ENCODE measurements at regions not wholly inside any gene's neighbourhood (a gene's known extent, or its start where the extent isn't known, plus 50 kb on each side); places are given as distances from the start of the nearest gene placed in this dataset.

- no peaks in the 10 kb centered on the region for H3K4me1 ChIP-seq (ENCODE audit: control insufficient read depth in 2 of 2, insufficient read depth in 2 of 2, low read length in 2 of 2)
- H3K36me3 ChIP-seq (ENCODE audit: control insufficient read depth in 2 of 2, insufficient read depth in 2 of 2, low read length in 1 of 2), result no peaks in the 10 kb centered on the region
- no peak overlapping the region for H3K4me3 ChIP-seq (ENCODE audit: low read length in 2 of 2)
- no peaks in the 10 kb centered on the region for H3K9me3 ChIP-seq (ENCODE audit: control insufficient read depth in 2 of 2, insufficient read depth in 1 of 2, low read length in 1 of 2)
- WGBS, result 61% methylated on average over 2 of the region's 2 CpGs
- H3K27ac ChIP-seq (ENCODE audit: low read depth in 1 of 2, low read length in 1 of 2), result no peak overlapping the region
- H3K27me3 ChIP-seq (ENCODE audit: control insufficient read depth in 2 of 2, insufficient read depth in 1 of 2, low read length in 1 of 2), result no peaks in the 10 kb centered on the region
- DNase-seq (ENCODE audit: low read depth in 6 of 9, low spot score in 9 of 9), result no peak
Observed at GRCh38 chr13:81771951-81772350, 1431.0 kb upstream of the SPRY2 start.

- Histone ChIP-seq H3K9me3 (ENCODE audit: control insufficient read depth in 2 of 2, insufficient read depth in 1 of 2, low read length in 1 of 2) (no peaks in the 10 kb centered on the region), H3K36me3 (ENCODE audit: control insufficient read depth in 2 of 2, insufficient read depth in 2 of 2, low read length in 1 of 2) (no peaks in the 10 kb centered on the region), H3K27ac (ENCODE audit: low read depth in 1 of 2, low read length in 1 of 2) (no peak overlapping the region), H3K4me3 (ENCODE audit: low read length in 2 of 2) (no peak overlapping the region), H3K27me3 (ENCODE audit: control insufficient read depth in 2 of 2, insufficient read depth in 1 of 2, low read length in 1 of 2) (no peaks in the 10 kb centered on the region), H3K4me1 (ENCODE audit: control insufficient read depth in 2 of 2, insufficient read depth in 2 of 2, low read length in 2 of 2) (no peaks in the 10 kb centered on the region)
- no peak for DNase-seq (ENCODE audit: low read depth in 6 of 9, low spot score in 9 of 9)
- 98% methylated on average over 2 of the region's 2 CpGs for WGBS
Observed at GRCh38 chr13:81770868-81771505, 1430.1 kb upstream of the SPRY2 start.

GRCh38 chr13:81762449-81762848 is 1421.5 kb upstream of the SPRY2 start:
- no peak overlapping the region for H3K4me3 ChIP-seq (ENCODE audit: low read length in 2 of 2)
- H3K27me3 ChIP-seq (ENCODE audit: control insufficient read depth in 2 of 2, insufficient read depth in 1 of 2, low read length in 1 of 2), result no peaks in the 10 kb centered on the region
- H3K4me1 ChIP-seq (ENCODE audit: control insufficient read depth in 2 of 2, insufficient read depth in 2 of 2, low read length in 2 of 2), result no peaks in the 10 kb centered on the region
- H3K9me3 ChIP-seq (ENCODE audit: control insufficient read depth in 2 of 2, insufficient read depth in 1 of 2, low read length in 1 of 2), result no peaks in the 10 kb centered on the region
- no peaks in the 10 kb centered on the region for H3K36me3 ChIP-seq (ENCODE audit: control insufficient read depth in 2 of 2, insufficient read depth in 2 of 2, low read length in 1 of 2)
- H3K27ac ChIP-seq (ENCODE audit: low read depth in 1 of 2, low read length in 1 of 2), result no peak overlapping the region
- WGBS, result 89% methylated on average over 1 of the region's 1 CpG
- DNase-seq (ENCODE audit: low read depth in 6 of 9, low spot score in 9 of 9), result no peak

GRCh38 chr13:81760316-81760715 is 1419.4 kb upstream of the SPRY2 start:
- 95% methylated on average over 2 of the region's 2 CpGs for WGBS
- no peak for DNase-seq (ENCODE audit: low read depth in 6 of 9, low spot score in 9 of 9)
- H3K9me3 ChIP-seq (ENCODE audit: control insufficient read depth in 2 of 2, insufficient read depth in 1 of 2, low read length in 1 of 2), result no peaks in the 10 kb centered on the region

GRCh38 chr13:81757348-81757970 is 1416.5 kb upstream of the SPRY2 start:
- H3K9me3 ChIP-seq (ENCODE audit: control insufficient read depth in 2 of 2, insufficient read depth in 1 of 2, low read length in 1 of 2), result peaks cover 0 to 3% of the 10 kb centered on the region in 2 donors
- no peak overlapping the region for H3K4me3 ChIP-seq (ENCODE audit: low read length in 2 of 2)
- H3K27ac ChIP-seq (ENCODE audit: low read depth in 1 of 2, low read length in 1 of 2), result no peak overlapping the region
- no peaks in the 10 kb centered on the region for H3K4me1 ChIP-seq (ENCODE audit: control insufficient read depth in 2 of 2, insufficient read depth in 2 of 2, low read length in 2 of 2)
- no peaks in the 10 kb centered on the region for H3K27me3 ChIP-seq (ENCODE audit: control insufficient read depth in 2 of 2, insufficient read depth in 1 of 2, low read length in 1 of 2)
- H3K36me3 ChIP-seq (ENCODE audit: control insufficient read depth in 2 of 2, insufficient read depth in 2 of 2, low read length in 1 of 2), result no peaks in the 10 kb centered on the region
- DNase-seq (ENCODE audit: low read depth in 6 of 9, low spot score in 9 of 9), result no peak

More at GRCh38 chr13:81760316-81760715, 1419.4 kb upstream of the SPRY2 start:
- Histone ChIP-seq H3K27ac (ENCODE audit: low read depth in 1 of 2, low read length in 1 of 2) (no peak overlapping the region), H3K4me3 (ENCODE audit: low read length in 2 of 2) (no peak overlapping the region), H3K27me3 (ENCODE audit: control insufficient read depth in 2 of 2, insufficient read depth in 1 of 2, low read length in 1 of 2) (no peaks in the 10 kb centered on the region), H3K4me1 (ENCODE audit: control insufficient read depth in 2 of 2, insufficient read depth in 2 of 2, low read length in 2 of 2) (no peaks in the 10 kb centered on the region), H3K36me3 (ENCODE audit: control insufficient read depth in 2 of 2, insufficient read depth in 2 of 2, low read length in 1 of 2) (no peaks in the 10 kb centered on the region)

- WGBS, result 92% methylated on average over 4 of the region's 4 CpGs
- H3K4me1 ChIP-seq (ENCODE audit: control insufficient read depth in 2 of 2, insufficient read depth in 2 of 2, low read length in 2 of 2), result no peaks in the 10 kb centered on the region
- no peaks in the 10 kb centered on the region for H3K9me3 ChIP-seq (ENCODE audit: control insufficient read depth in 2 of 2, insufficient read depth in 1 of 2, low read length in 1 of 2)
- H3K36me3 ChIP-seq (ENCODE audit: control insufficient read depth in 2 of 2, insufficient read depth in 2 of 2, low read length in 1 of 2), result no peaks in the 10 kb centered on the region
- no peak overlapping the region for H3K27ac ChIP-seq (ENCODE audit: low read depth in 1 of 2, low read length in 1 of 2)
- DNase-seq (ENCODE audit: low read depth in 6 of 9, low spot score in 9 of 9), result no peak
- no peaks in the 10 kb centered on the region for H3K27me3 ChIP-seq (ENCODE audit: control insufficient read depth in 2 of 2, insufficient read depth in 1 of 2, low read length in 1 of 2)
- H3K4me3 ChIP-seq (ENCODE audit: low read length in 2 of 2), result no peak overlapping the region
Observed at GRCh38 chr13:81745391-81745790, 1404.5 kb upstream of the SPRY2 start.

- Histone ChIP-seq H3K4me1 (ENCODE audit: control insufficient read depth in 2 of 2, insufficient read depth in 2 of 2, low read length in 2 of 2) (no peaks in the 10 kb centered on the region), H3K27ac (ENCODE audit: low read depth in 1 of 2, low read length in 1 of 2) (no peak overlapping the region), H3K36me3 (ENCODE audit: control insufficient read depth in 2 of 2, insufficient read depth in 2 of 2, low read length in 1 of 2) (no peaks in the 10 kb centered on the region), H3K27me3 (ENCODE audit: control insufficient read depth in 2 of 2, insufficient read depth in 1 of 2, low read length in 1 of 2) (no peaks in the 10 kb centered on the region), H3K4me3 (ENCODE audit: low read length in 2 of 2) (no peak overlapping the region), H3K9me3 (ENCODE audit: control insufficient read depth in 2 of 2, insufficient read depth in 1 of 2, low read length in 1 of 2) (peaks cover 2 to 7% of the 10 kb centered on the region in 2 donors)
- 65% methylated on average over 1 of the region's 1 CpG for WGBS
- no peak for DNase-seq (ENCODE audit: low read depth in 6 of 9, low spot score in 9 of 9)
Observed at GRCh38 chr13:81738364-81738763, 1397.4 kb upstream of the SPRY2 start.

GRCh38 chr13:81726037-81726726 is 1385.3 kb upstream of the SPRY2 start:
- Histone ChIP-seq H3K27ac (ENCODE audit: low read depth in 1 of 2, low read length in 1 of 2) (no peak overlapping the region), H3K4me1 (ENCODE audit: control insufficient read depth in 2 of 2, insufficient read depth in 2 of 2, low read length in 2 of 2) (no peaks in the 10 kb centered on the region), H3K27me3 (ENCODE audit: control insufficient read depth in 2 of 2, insufficient read depth in 1 of 2, low read length in 1 of 2) (no peaks in the 10 kb centered on the region), H3K9me3 (ENCODE audit: control insufficient read depth in 2 of 2, insufficient read depth in 1 of 2, low read length in 1 of 2) (peaks cover 0 to 9% of the 10 kb centered on the region in 2 donors), H3K4me3 (ENCODE audit: low read length in 2 of 2) (no peak overlapping the region), H3K36me3 (ENCODE audit: control insufficient read depth in 2 of 2, insufficient read depth in 2 of 2, low read length in 1 of 2) (no peaks in the 10 kb centered on the region)
- no peak for DNase-seq (ENCODE audit: low read depth in 6 of 9, low spot score in 9 of 9)
- WGBS, result 93% methylated on average over 14 of the region's 14 CpGs

- 90% methylated on average over 1 of the region's 1 CpG for WGBS
- H3K27ac ChIP-seq (ENCODE audit: low read depth in 1 of 2, low read length in 1 of 2), result no peak overlapping the region
- H3K27me3 ChIP-seq (ENCODE audit: control insufficient read depth in 2 of 2, insufficient read depth in 1 of 2, low read length in 1 of 2), result no peaks in the 10 kb centered on the region
- H3K9me3 ChIP-seq (ENCODE audit: control insufficient read depth in 2 of 2, insufficient read depth in 1 of 2, low read length in 1 of 2), result peaks cover 0 to 9% of the 10 kb centered on the region in 2 donors
- no peak overlapping the region for H3K4me3 ChIP-seq (ENCODE audit: low read length in 2 of 2)
- H3K36me3 ChIP-seq (ENCODE audit: control insufficient read depth in 2 of 2, insufficient read depth in 2 of 2, low read length in 1 of 2), result no peaks in the 10 kb centered on the region
- no peak for DNase-seq (ENCODE audit: low read depth in 6 of 9, low spot score in 9 of 9)
- no peaks in the 10 kb centered on the region for H3K4me1 ChIP-seq (ENCODE audit: control insufficient read depth in 2 of 2, insufficient read depth in 2 of 2, low read length in 2 of 2)
Observed at GRCh38 chr13:81722456-81722855, 1381.5 kb upstream of the SPRY2 start.

Measured in thymus (tissue), 11 donors.